H1 (cell line): ENCODE measurements at regions not wholly inside any gene's neighbourhood (a gene's known extent, or its start where the extent isn't known, plus 50 kb on each side); places are given as distances from the start of the nearest gene placed in this dataset.

Experiments
- CTCF ChIA-PET: fragments of 300-600 bp; sonication (Branson Sonifier 250); formaldehyde crosslinking; loops from one replicate; lab custom pipeline; 2021; ENCODE audit not compliant: partially characterized antibody; lab: Charles Lee
- POLR2A ChIA-PET: fragments of 300-600 bp; sonication (Branson Sonifier 250); formaldehyde crosslinking; loops from one replicate; lab custom pipeline; 2021; ENCODE audit warnings: inconsistent platforms; ENCODE audit not compliant: partially characterized antibody; lab: Charles Lee
- DNase-seq, 2 experiments: peaks; one replicate each; pipeline versions ENCODE4 v3.0.0 to v3.0.0-alpha.2; 2010 to 2022; ENCODE audit warnings: low spot score in 2 of 2, low read depth in 1 of 2, mixed read lengths in 1 of 2
- FAIRE-seq: peaks from 2 replicates; lab custom pipeline; 2011; peaks lifted over from hg19 to GRCh38; lab: Jason Lieb, UNC
- H2AFZ ChIP-seq: 2 replicates; pipeline ENCODE4 v1.8.1; 2012; ENCODE audit warnings: low read length, inconsistent platforms
- H2AK5ac ChIP-seq: 2 replicates; pipeline ENCODE4 v1.6.1; 2013; ENCODE audit warnings: low read depth, low read length
- H2BK120ac ChIP-seq: replicated peaks from 2 replicates; pipeline ENCODE3; 2013; ENCODE audit warnings: low read depth, low read length, inconsistent platforms
- H2BK12ac ChIP-seq: 2 replicates; pipeline ENCODE4 v1.6.1; 2013; ENCODE audit warnings: low read depth, low read length
- H2BK15ac ChIP-seq: 2 replicates; pipeline ENCODE4 v1.6.1; 2013; ENCODE audit warnings: low read length
- H2BK20ac ChIP-seq: 2 replicates; pipeline ENCODE4 v1.6.1; 2013; ENCODE audit warnings: low read length
- H2BK5ac ChIP-seq: 2 replicates; pipeline ENCODE4 v1.6.1; 2013; ENCODE audit warnings: low read depth, low read length
- H3K14ac ChIP-seq: 2 replicates; pipeline ENCODE4 v1.6.1; 2013; ENCODE audit warnings: inconsistent platforms; ENCODE audit not compliant: insufficient read length
- H3K18ac ChIP-seq: 2 replicates; pipeline ENCODE4 v1.6.1; 2013; ENCODE audit warnings: low read length; ENCODE audit errors: extremely low read depth
- H3K23ac ChIP-seq: 2 replicates; pipeline ENCODE4 v1.6.1; 2013; ENCODE audit warnings: inconsistent platforms; ENCODE audit not compliant: insufficient read length
- H3K23me2 ChIP-seq: 2 replicates; pipeline ENCODE4 v1.6.1; 2013; ENCODE audit warnings: low read depth, low read length
- H3K27ac ChIP-seq: 2 replicates; pipeline ENCODE4 v1.6.1; 2011; ENCODE audit warnings: low read depth, low read length, inconsistent platforms
- H3K27me3 ChIP-seq, 4 experiments: replicated peaks in 1 of 4; 1 replicate in 1 of 4; 2 replicates in 3 of 4; pipeline versions ENCODE4 v1.6.1 to v1.8.1; 2011 to 2013; ENCODE audit warnings: low read length in 3 of 4, mild to moderate bottlenecking in 3 of 4, inconsistent platforms in 2 of 4, mixed read lengths in 2 of 4, moderate library complexity in 1 of 4; ENCODE audit not compliant: control insufficient read depth in 3 of 4, insufficient read depth in 3 of 4; ENCODE audit errors: extremely low read depth in 1 of 4
- H3K36me3 ChIP-seq, 4 experiments: 2 replicates each; pipeline versions ENCODE4 v1.6.1 to v1.8.1; 2011 to 2013; ENCODE audit warnings: mild to moderate bottlenecking in 4 of 4, low read length in 3 of 4, moderate library complexity in 2 of 4, control low read depth in 1 of 4, inconsistent platforms in 1 of 4; ENCODE audit not compliant: insufficient read depth in 4 of 4, control insufficient read depth in 2 of 4
- H3K4ac ChIP-seq: replicated peaks from 2 replicates; pipeline ENCODE3; 2013; ENCODE audit warnings: low read length, low read depth, mixed read lengths, inconsistent platforms; ENCODE audit not compliant: insufficient read length
- H3K4me1 ChIP-seq, 4 experiments: replicated peaks in 1 of 4; 1 replicate in 1 of 4; 2 replicates in 3 of 4; pipeline versions ENCODE4 v1.6.1 to v1.8.1; 2011 to 2013; ENCODE audit warnings: low read length in 3 of 4, inconsistent platforms in 2 of 4, mixed read lengths in 1 of 4; ENCODE audit not compliant: insufficient read depth in 4 of 4, control insufficient read depth in 3 of 4
- H3K4me2 ChIP-seq, 2 experiments: 2 replicates each; pipeline versions ENCODE4 v1.6.1 to v1.8.1; 2011 to 2013; ENCODE audit warnings: low read depth in 2 of 2, low read length in 2 of 2, control low read depth in 1 of 2, inconsistent platforms in 1 of 2, mild to moderate bottlenecking in 1 of 2; ENCODE audit not compliant: insufficient read depth in 1 of 2
- H3K4me3 ChIP-seq, 4 experiments: fragments of 200-600, 300-600 bp in 1 of 4; sonication (generic), shearing (Covaris generic), sonication (Bioruptor Twin) in 1 of 4; 2 replicates each; pipeline versions ENCODE4 v1.5.1 to v1.8.1; 2011 to 2016; ENCODE audit warnings: low read length in 4 of 4, low read depth in 3 of 4, control low read depth in 2 of 4, inconsistent platforms in 2 of 4, mild to moderate bottlenecking in 2 of 4, mixed read lengths in 1 of 4, moderate library complexity in 1 of 4; ENCODE audit not compliant: insufficient read depth in 2 of 4; ENCODE audit errors: extremely low read depth in 1 of 4
- H3K56ac ChIP-seq: replicated peaks from 2 replicates; pipeline ENCODE3; 2013; ENCODE audit warnings: low read depth, mild to moderate bottlenecking, mixed read lengths, low read length, inconsistent platforms; ENCODE audit not compliant: insufficient read length
- H3K79me1 ChIP-seq: 2 replicates; pipeline ENCODE4 v1.6.1; 2013; ENCODE audit warnings: low read depth, low read length, control low read depth
- H3K79me2 ChIP-seq, 2 experiments: 2 replicates each; pipeline versions ENCODE4 v1.6.1 to v1.8.1; 2012 to 2013; ENCODE audit warnings: low read length in 2 of 2, mild to moderate bottlenecking in 2 of 2, inconsistent platforms in 1 of 2; ENCODE audit not compliant: insufficient read depth in 2 of 2, control insufficient read depth in 1 of 2
- H3K9ac ChIP-seq, 4 experiments: replicated peaks in 1 of 4; 1 replicate in 1 of 4; 2 replicates in 3 of 4; pipeline versions ENCODE4 v1.6.1 to v1.8.1; 2011 to 2013; ENCODE audit warnings: low read depth in 3 of 4, low read length in 3 of 4, control low read depth in 2 of 4, mild to moderate bottlenecking in 2 of 4, moderate library complexity in 2 of 4, inconsistent platforms in 1 of 4; ENCODE audit errors: extremely low read depth in 1 of 4
- H3K9me3 ChIP-seq, 2 experiments: 2 replicates each; pipeline versions ENCODE4 v1.6.1 to v1.8.1; 2012 to 2013; ENCODE audit warnings: mild to moderate bottlenecking in 2 of 2, moderate library complexity in 2 of 2, control low read depth in 1 of 2, inconsistent platforms in 1 of 2, low read depth in 1 of 2, low read length in 1 of 2, mixed read lengths in 1 of 2; ENCODE audit not compliant: insufficient read depth in 2 of 2
- H4K20me1 ChIP-seq, 2 experiments: replicated peaks in 1 of 2; 2 replicates each; pipeline versions ENCODE3 to v1.8.1; 2011 to 2013; ENCODE audit warnings: inconsistent platforms in 2 of 2, low read length in 2 of 2, mild to moderate bottlenecking in 1 of 2; ENCODE audit not compliant: insufficient read depth in 2 of 2, control insufficient read depth in 1 of 2
- H4K5ac ChIP-seq: 2 replicates; pipeline ENCODE4 v1.6.1; 2013; ENCODE audit warnings: low read length, low read depth, mixed read lengths, inconsistent platforms; ENCODE audit not compliant: insufficient read length
- H4K8ac ChIP-seq: 2 replicates; pipeline ENCODE4 v1.8.0; 2013; ENCODE audit warnings: mild to moderate bottlenecking, moderate library complexity, low read length, inconsistent platforms; ENCODE audit not compliant: insufficient read depth; ENCODE audit errors: extremely low read depth
- H4K91ac ChIP-seq: replicated peaks from 2 replicates; pipeline ENCODE3; 2013; ENCODE audit warnings: low read length, mixed read lengths, inconsistent platforms; ENCODE audit not compliant: insufficient read length
- ASH2L ChIP-seq: fragments of 200-600, 300-600 bp; sonication (generic); IDR thresholded peaks from one replicate; pipeline ENCODE4 v1.7.1; 2017; ENCODE audit warnings: low read length
- BCL11A ChIP-seq, 2 experiments: IDR thresholded peaks; one replicate each; pipeline ENCODE4 v1.6.1; 2011; ENCODE audit warnings: low read depth in 2 of 2, low read length in 2 of 2, mild to moderate bottlenecking in 2 of 2
- CBX8 ChIP-seq: fragments of 300-800, 300-1000 bp; sonication (generic); IDR thresholded peaks from 2 replicates; pipeline ENCODE4 v1.7.1; 2016; ENCODE audit warnings: low read depth, low read length, borderline replicate concordance
- CEBPB ChIP-seq: IDR thresholded peaks from 2 replicates; pipeline ENCODE4 v1.6.1; 2012; ENCODE audit warnings: low read depth, low read length
- EP300 ChIP-seq, 2 experiments: IDR thresholded peaks; 1 replicate in 1 of 2; 2 replicates in 1 of 2; pipeline ENCODE4 v1.6.1; 2011 to 2012; ENCODE audit warnings: low read depth in 2 of 2, low read length in 2 of 2, mild to moderate bottlenecking in 2 of 2, borderline replicate concordance in 1 of 2, inconsistent platforms in 1 of 2, moderate library complexity in 1 of 2
- EZH2 ChIP-seq: fragments of 200-600 bp; sonication (generic); IDR thresholded peaks from 2 replicates; pipeline ENCODE4 v1.7.1; 2012; ENCODE audit warnings: low read depth, mild to moderate bottlenecking, moderate library complexity, low read length, inconsistent platforms; ENCODE audit not compliant: severe bottlenecking
- FOSL1 ChIP-seq: IDR thresholded peaks from 2 replicates; pipeline ENCODE4 v1.6.1; 2011; ENCODE audit warnings: mild to moderate bottlenecking, low read depth, low read length, moderate library complexity; ENCODE audit not compliant: insufficient read depth
- GTF2F1 ChIP-seq: IDR thresholded peaks from 2 replicates; pipeline ENCODE4 v1.6.1; 2012; ENCODE audit warnings: low read depth, low read length, improper control_type of control experiment, borderline replicate concordance
- JUN ChIP-seq: IDR thresholded peaks from 2 replicates; pipeline ENCODE4 v1.6.1; 2011; ENCODE audit warnings: low read depth, mild to moderate bottlenecking, improper control_type of control experiment, low read length
- KDM1A ChIP-seq: fragments of 200-600, 300-600 bp; sonication (generic); IDR thresholded peaks from 2 replicates; pipeline ENCODE4 v1.7.1; 2016; ENCODE audit warnings: mild to moderate bottlenecking, low read length, borderline replicate concordance
- SAP30 ChIP-seq: fragments of 300-600 bp; sonication (generic); IDR thresholded peaks from 2 replicates; pipeline ENCODE4 v1.7.1; 2012; ENCODE audit warnings: low read length, moderate library complexity, mild to moderate bottlenecking, inconsistent platforms; ENCODE audit not compliant: insufficient read depth, insufficient replicate concordance
- SIRT6 ChIP-seq: IDR thresholded peaks from one replicate; pipeline ENCODE4 v1.7.1; 2012; ENCODE audit warnings: low read length, inconsistent platforms
- SP4 ChIP-seq: IDR thresholded peaks from 2 replicates; pipeline ENCODE4 v1.6.1; 2012; ENCODE audit warnings: low read length, inconsistent platforms
- TAF7 ChIP-seq: optimal IDR thresholded peaks from 2 replicates; pipeline ENCODE3; 2011; ENCODE audit warnings: low read depth, mild to moderate bottlenecking, inconsistent platforms, low read length, moderate library complexity, borderline replicate concordance
- TEAD4 ChIP-seq: IDR thresholded peaks from 2 replicates; pipeline ENCODE4 v1.6.1; 2012; ENCODE audit warnings: low read depth, low read length, inconsistent platforms, mixed read lengths
- ZNF274 ChIP-seq: IDR thresholded peaks from 2 replicates; pipeline ENCODE4 v1.7.0; 2012; ENCODE audit warnings: low read length, borderline replicate concordance; ENCODE audit errors: extremely low read depth
- WGBS, 2 experiments: shearing (Covaris generic) in 1 of 2; methylation state at CpG; one replicate each; pipeline versions ENCODE4 v1.1.6 to v1.1.7; 2013 to 2015; ENCODE audit warnings: low lambda C conversion rate in 2 of 2, mixed read lengths in 2 of 2, inconsistent platforms in 1 of 2, low coverage in 1 of 2, missing lambda C conversion rate in 1 of 2; ENCODE audit not compliant: insufficient replicate concordance in 2 of 2, insufficient coverage in 1 of 2, insufficient read length in 1 of 2; ENCODE audit errors: extremely low coverage in 1 of 2, missing lambda C conversion rate in 1 of 2; 5-methylcytosine and 5-hydroxymethylcytosine counted together

DNA sequence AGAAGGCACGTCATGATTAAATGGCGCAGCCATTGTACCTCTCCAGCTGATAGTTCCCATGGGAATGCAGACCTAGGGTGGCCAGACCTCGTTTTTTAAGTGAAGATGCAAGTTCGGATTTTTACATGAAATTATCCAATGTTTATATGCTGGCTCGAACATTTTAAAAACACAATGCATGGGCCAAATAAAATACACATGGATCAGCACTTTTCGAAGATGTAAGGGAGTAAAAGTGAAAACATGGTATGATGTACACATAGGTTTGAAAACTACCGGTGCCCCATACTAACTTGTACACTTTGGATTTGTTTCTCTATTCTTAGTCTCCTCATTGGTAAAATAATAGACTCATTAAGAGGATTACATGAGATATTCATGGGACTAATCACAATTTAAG, 412.5 kb upstream of the CCNG1 start:
- Histone ChIP-seq H3K79me2 (no peaks in the 10 kb centered on the region), H3K9me3 (no peaks in the 10 kb centered on the region), H3K4me2 (no peak overlapping the region), H2AFZ (no peak overlapping the region), H3K56ac (no peak overlapping the region), H4K8ac (no peak overlapping the region), H3K79me1 (no peaks in the 10 kb centered on the region), H3K9ac (no peak overlapping the region), H3K4me3 (no peak overlapping the region), H3K18ac (no peak overlapping the region), H3K4ac (no peak overlapping the region), H4K5ac (no peak overlapping the region), H4K20me1 (no peaks in the 10 kb centered on the region), H2AK5ac (no peak overlapping the region), H3K23me2 (no peaks in the 10 kb centered on the region), H2BK5ac (no peak overlapping the region), H3K27ac (no peak overlapping the region), H2BK15ac (no peak overlapping the region), H3K27me3 (no peaks in the 10 kb centered on the region), H2BK120ac (no peak overlapping the region), H2BK20ac (no peak overlapping the region), H3K36me3 (no peaks in the 10 kb centered on the region), H4K91ac (no peak overlapping the region), H2BK12ac (no peak overlapping the region), H3K14ac (no peak overlapping the region), H3K23ac (no peak overlapping the region), H3K4me1 (no peaks in the 10 kb centered on the region)
- FAIRE-seq = no peak
- no peak for DNase-seq
- CTCF ChIA-PET = no interaction called here
- WGBS, 2 experiments = 96% methylated on average over 7 of the region's 7 CpGs; no CpG with 5 or more reads in 1 of the 2 experiments
- POLR2A ChIA-PET = no interaction called here
- TF ChIP-seq TAF7 (no peak), JUN (no peak), CEBPB (no peak), EP300 (IDR thresholded peaks at IDR 0.05; ENCODE audit: borderline replicate concordance in 1 of 2, low read depth in 2 of 2, low read length in 2 of 2) (no peak), TEAD4 (no peak), ASH2L (no peak), ZNF274 (no peak), GTF2F1 (no peak), EZH2 (no peak), KDM1A (no peak), CBX8 (no peak), BCL11A (IDR thresholded peaks at IDR 0.05; ENCODE audit: low read depth in 2 of 2, low read length in 2 of 2) (no peak), SIRT6 (no peak), SP4 (no peak), SAP30 (no peak), FOSL1 (no peak)
